SK-N-MC (cell line): ENCODE measurements at regions not wholly inside any gene's neighbourhood (a gene's known extent, or its start where the extent isn't known, plus 50 kb on each side); places are given as distances from the start of the nearest gene placed in this dataset.

ENCODE experiments used
- DNase-seq: peaks from one replicate; pipeline ENCODE4 v3.0.0-alpha.2; 2011; ENCODE audit warnings: low read depth, low spot score
- H3K27ac ChIP-seq: fragments of 200-600 bp; sonication (generic); 2 replicates; pipeline ENCODE4 v1.5.1; 2016; ENCODE audit warnings: mixed run types
- H3K36me3 ChIP-seq: fragments of 200-600 bp; sonication (generic); 2 replicates; pipeline ENCODE4 v1.6.1; 2017; ENCODE audit warnings: antibody characterized with exemption, low read length, mixed read lengths; ENCODE audit not compliant: insufficient read depth
- H3K4me3 ChIP-seq: fragments of 200-600 bp; sonication (generic); 2 replicates; pipeline ENCODE4 v1.5.1; 2016
- H3K9ac ChIP-seq: fragments of 200-600 bp; sonication (generic); 2 replicates; pipeline ENCODE4 v1.8.0; 2017; ENCODE audit warnings: mixed run types, mixed read lengths; ENCODE audit not compliant: insufficient read length
- H3K9me3 ChIP-seq: fragments of 200-600 bp; sonication (generic); 2 replicates; pipeline ENCODE4 v1.6.1; 2017; ENCODE audit warnings: low read depth, mild to moderate bottlenecking, antibody characterized with exemption, low read length, moderate library complexity, mixed read lengths
- EZH2 ChIP-seq: fragments of 200-600 bp; sonication (generic); IDR thresholded peaks from one replicate; pipeline ENCODE4 v1.6.1; 2017; ENCODE audit warnings: antibody characterized with exemption
- FOXP2 ChIP-seq: optimal IDR thresholded peaks from 2 replicates; pipeline ENCODE3; 2011; ENCODE audit warnings: mild to moderate bottlenecking, moderate library complexity; ENCODE audit not compliant: insufficient read depth; ENCODE audit errors: extremely low read length, control extremely low read depth
- POLR2AphosphoS5 ChIP-seq: IDR thresholded peaks from 2 replicates; pipeline ENCODE4 v1.6.1; 2012; ENCODE audit warnings: mild to moderate bottlenecking, low read depth, low read length, borderline replicate concordance

- H3K36me3 ChIP-seq: no peaks in the 10 kb centered on the region
- TF ChIP-seq EZH2: no peak
- TF ChIP-seq FOXP2: no peak
- no peak for TF ChIP-seq POLR2AphosphoS5
- no peak overlapping the region for H3K9ac ChIP-seq
- H3K4me3 ChIP-seq: no peak overlapping the region
- H3K27ac ChIP-seq: no peak overlapping the region
- H3K9me3 ChIP-seq: no peaks in the 10 kb centered on the region
- DNase-seq: no peak
These were observed 238.4 kb upstream of the HS6ST1 start for GRCh38 chr2:128557069-128557468.

- Histone ChIP-seq H3K4me3 (peak overlapping the region; percentile 50), H3K36me3 (no peaks in the 10 kb centered on the region), H3K9ac (peak overlapping the region; percentile 43), H3K27ac (peak overlapping the region; percentile 93), H3K9me3 (no peaks in the 10 kb centered on the region)
- TF ChIP-seq POLR2AphosphoS5: no peak
- DNase-seq: peak; percentile 47
These were observed 239.2 kb upstream of the HS6ST1 start for GRCh38 chr2:128557831-128558241.

- TF ChIP-seq POLR2AphosphoS5 (no peak), FOXP2 (no peak), EZH2 (no peak)
- DNase-seq: no peak
- Histone ChIP-seq H3K4me3 (peak overlapping the region; percentile 50; the same call in 1 of the 2 replicates), H3K27ac (peak overlapping the region; percentile 93), H3K36me3 (no peaks in the 10 kb centered on the region), H3K9ac (peak overlapping the region; percentile 43), H3K9me3 (no peaks in the 10 kb centered on the region)
These were observed 239.8 kb upstream of the HS6ST1 start for GRCh38 chr2:128558441-128558840.

- no peak for TF ChIP-seq FOXP2
- TF ChIP-seq POLR2AphosphoS5: no peak
- TF ChIP-seq EZH2: no peak
- no peak overlapping the region for H3K9ac ChIP-seq
- H3K4me3 ChIP-seq: no peak overlapping the region
- H3K27ac ChIP-seq: peak overlapping the region; percentile 93
- no peaks in the 10 kb centered on the region for H3K9me3 ChIP-seq
- DNase-seq: no peak
- no peaks in the 10 kb centered on the region for H3K36me3 ChIP-seq
These were observed 240.3 kb upstream of the HS6ST1 start for GRCh38 chr2:128558895-128559532.

- TF ChIP-seq POLR2AphosphoS5 (no peak), EZH2 (no peak), FOXP2 (no peak)
- Histone ChIP-seq H3K27ac (no peak overlapping the region), H3K4me3 (no peak overlapping the region), H3K36me3 (no peaks in the 10 kb centered on the region), H3K9me3 (no peaks in the 10 kb centered on the region), H3K9ac (no peak overlapping the region)
- DNase-seq: no peak
These were observed 241.2 kb upstream of the HS6ST1 start for GRCh38 chr2:128559533-128560515.

- Histone ChIP-seq H3K9me3 (no peaks in the 10 kb centered on the region), H3K27ac (no peak overlapping the region), H3K9ac (no peak overlapping the region), H3K4me3 (no peak overlapping the region), H3K36me3 (no peaks in the 10 kb centered on the region)
- no peak for DNase-seq
- TF ChIP-seq POLR2AphosphoS5: no peak
- no peak for TF ChIP-seq EZH2
- no peak for TF ChIP-seq FOXP2
These were observed 242.1 kb upstream of the HS6ST1 start for GRCh38 chr2:128560718-128561117.

GRCh38 chr2:128562471-128563347, 244.0 kb upstream of the HS6ST1 start:
- Histone ChIP-seq H3K9ac (no peak overlapping the region), H3K36me3 (no peaks in the 10 kb centered on the region), H3K9me3 (no peaks in the 10 kb centered on the region), H3K27ac (no peak overlapping the region), H3K4me3 (no peak overlapping the region)
- no peak for DNase-seq
- TF ChIP-seq EZH2 (no peak), POLR2AphosphoS5 (no peak), FOXP2 (no peak)

- TF ChIP-seq POLR2AphosphoS5 (no peak), EZH2 (no peak), FOXP2 (no peak)
- no peak overlapping the region for H3K27ac ChIP-seq
- H3K4me3 ChIP-seq: no peak overlapping the region
- no peak for DNase-seq
- no peaks in the 10 kb centered on the region for H3K9me3 ChIP-seq
- no peak overlapping the region for H3K9ac ChIP-seq
- H3K36me3 ChIP-seq: no peaks in the 10 kb centered on the region
These were observed 244.7 kb upstream of the HS6ST1 start for GRCh38 chr2:128563348-128563687.
